Thoracic aorta (tissue), 2 donors: ENCODE measurements at regions not wholly inside any gene's neighbourhood (a gene's known extent, or its start where the extent isn't known, plus 50 kb on each side); places are given as distances from the start of the nearest gene placed in this dataset.

Experiments
- ATAC-seq: fragments of 150-250 bp; one replicate; pipeline ENCODE4 v1.8.0; 2017; ENCODE audit warnings: low read depth; ENCODE audit not compliant: insufficient number of reproducible peaks, low FRiP score
- DNase-seq: peaks from one replicate; pipeline ENCODE4 v3.0.0-alpha.2; 2020; ENCODE audit warnings: low spot score
- H3K27ac ChIP-seq, 2 donors: fragments of 200-600 bp; sonication (generic); 1 replicate in 1 of 2; 2 replicates in 1 of 2; pipeline ENCODE4 v1.5.1; 2016; ENCODE audit warnings: mild to moderate bottlenecking in 2 of 2, moderate library complexity in 2 of 2
- H3K27me3 ChIP-seq: fragments of 200-600 bp; sonication (generic); replicated peaks from 2 replicates; pipeline ENCODE4 v1.6.0; 2016; ENCODE audit warnings: mild to moderate bottlenecking; ENCODE audit not compliant: insufficient read depth
- H3K36me3 ChIP-seq: fragments of 200-600 bp; sonication (generic); one replicate; pipeline ENCODE4 v1.5.1; 2016
- H3K4me1 ChIP-seq, 2 donors: fragments of 200-600 bp; sonication (generic); 1 replicate in 1 of 2; 2 replicates in 1 of 2; pipeline versions ENCODE4 v1.5.1 to v1.6.0; 2016; ENCODE audit warnings: low read depth in 2 of 2, mild to moderate bottlenecking in 1 of 2; ENCODE audit not compliant: control insufficient read depth in 1 of 2
- H3K4me3 ChIP-seq: fragments of 200-600 bp; sonication (generic); 2 replicates; pipeline ENCODE4 v1.5.1; 2016; ENCODE audit warnings: mild to moderate bottlenecking
- H3K9me3 ChIP-seq: fragments of 200-600 bp; sonication (generic); 2 replicates; pipeline ENCODE4 v1.5.1; 2016
- TF ChIP-seq, protein P1 (sequence below): fragments of 200-600 bp; sonication (generic); IDR thresholded peaks from one replicate; pipeline ENCODE4 v1.5.1; 2019; ENCODE audit warnings: antibody characterized with exemption

DNA sequence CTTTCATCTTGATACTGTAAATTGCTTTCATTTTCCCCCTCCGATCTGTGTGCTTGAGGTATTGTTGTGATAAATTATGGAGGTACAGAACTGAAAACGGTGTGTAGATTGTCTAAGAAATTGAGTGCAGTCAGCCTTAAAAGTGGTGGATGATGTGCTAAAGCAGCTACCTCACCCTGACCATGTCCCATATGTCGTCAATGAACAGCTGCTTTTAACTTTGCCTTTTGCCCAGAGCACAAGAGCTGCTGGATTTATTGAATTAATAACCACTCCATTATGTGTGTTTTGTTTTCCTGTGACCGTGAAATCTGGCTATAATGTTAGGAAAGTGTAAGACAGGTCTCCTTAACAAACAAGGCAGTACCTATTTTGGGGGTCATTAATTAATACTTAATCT lies 581.9 kb upstream of the PITX2 start:
- no peaks in the 10 kb centered on the region for H3K27me3 ChIP-seq
- no peak overlapping the region for H3K27ac ChIP-seq
- TF ChIP-seq, protein P1, sequence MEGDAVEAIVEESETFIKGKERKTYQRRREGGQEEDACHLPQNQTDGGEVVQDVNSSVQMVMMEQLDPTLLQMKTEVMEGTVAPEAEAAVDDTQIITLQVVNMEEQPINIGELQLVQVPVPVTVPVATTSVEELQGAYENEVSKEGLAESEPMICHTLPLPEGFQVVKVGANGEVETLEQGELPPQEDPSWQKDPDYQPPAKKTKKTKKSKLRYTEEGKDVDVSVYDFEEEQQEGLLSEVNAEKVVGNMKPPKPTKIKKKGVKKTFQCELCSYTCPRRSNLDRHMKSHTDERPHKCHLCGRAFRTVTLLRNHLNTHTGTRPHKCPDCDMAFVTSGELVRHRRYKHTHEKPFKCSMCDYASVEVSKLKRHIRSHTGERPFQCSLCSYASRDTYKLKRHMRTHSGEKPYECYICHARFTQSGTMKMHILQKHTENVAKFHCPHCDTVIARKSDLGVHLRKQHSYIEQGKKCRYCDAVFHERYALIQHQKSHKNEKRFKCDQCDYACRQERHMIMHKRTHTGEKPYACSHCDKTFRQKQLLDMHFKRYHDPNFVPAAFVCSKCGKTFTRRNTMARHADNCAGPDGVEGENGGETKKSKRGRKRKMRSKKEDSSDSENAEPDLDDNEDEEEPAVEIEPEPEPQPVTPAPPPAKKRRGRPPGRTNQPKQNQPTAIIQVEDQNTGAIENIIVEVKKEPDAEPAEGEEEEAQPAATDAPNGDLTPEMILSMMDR = no peak
- H3K36me3 ChIP-seq = no peaks in the 10 kb centered on the region
- DNase-seq (no peak), ATAC-seq (no peak)
- H3K4me3 ChIP-seq = no peak overlapping the region
- H3K9me3 ChIP-seq = no peaks in the 10 kb centered on the region
- H3K4me1 ChIP-seq = no peaks in the 10 kb centered on the region

DNA sequence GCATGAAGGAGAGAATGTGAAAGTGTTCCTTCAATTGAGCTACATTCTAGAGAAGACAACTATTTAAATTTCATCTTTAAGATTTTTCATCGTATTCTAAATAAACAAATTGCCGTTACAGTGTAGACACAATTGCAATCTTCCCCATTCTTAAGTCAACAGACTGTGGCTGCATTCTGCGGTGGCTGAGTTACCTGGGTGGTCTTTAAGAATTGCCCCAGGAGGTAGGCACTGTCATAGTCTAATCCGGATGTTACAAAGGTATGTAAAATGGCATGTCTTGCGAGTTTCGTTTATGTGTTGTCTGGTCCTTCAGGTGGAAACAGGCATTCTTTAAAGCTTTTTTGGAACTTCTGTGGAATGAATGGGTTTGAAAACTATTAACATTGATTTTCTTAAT lies 586.1 kb upstream of the PITX2 start:
- no peak for ATAC-seq
- H3K27ac ChIP-seq = no peak overlapping the region
- no peak for DNase-seq
- H3K27me3 ChIP-seq = no peaks in the 10 kb centered on the region
- TF ChIP-seq, protein P1 = no peak
- no peaks in the 10 kb centered on the region for H3K36me3 ChIP-seq
- H3K4me3 ChIP-seq = no peak overlapping the region
- no peaks in the 10 kb centered on the region for H3K4me1 ChIP-seq
- H3K9me3 ChIP-seq = no peaks in the 10 kb centered on the region

DNA sequence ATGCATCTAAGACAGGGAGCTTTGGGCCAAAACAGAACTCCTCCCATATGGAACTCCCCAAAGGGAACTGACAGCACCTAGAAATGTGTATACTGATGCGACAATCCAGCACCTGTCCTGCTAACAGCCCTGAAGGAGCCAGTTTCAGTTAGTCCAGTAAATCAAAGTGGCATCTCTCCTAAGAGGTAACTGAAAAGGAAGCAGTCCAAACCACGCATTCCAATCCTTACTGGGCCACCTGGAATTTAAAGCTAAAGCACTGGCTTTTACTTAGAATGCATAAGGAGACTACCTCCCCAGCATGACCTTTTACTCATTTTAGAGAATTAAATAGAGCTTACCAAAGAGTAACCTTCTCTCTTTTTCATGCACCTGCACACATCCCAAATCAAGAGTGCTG lies 586.8 kb upstream of the PITX2 start:
- Histone ChIP-seq H3K36me3 (no peaks in the 10 kb centered on the region), H3K27ac (no peak overlapping the region), H3K27me3 (no peaks in the 10 kb centered on the region), H3K4me1 (no peaks in the 10 kb centered on the region), H3K9me3 (no peaks in the 10 kb centered on the region), H3K4me3 (no peak overlapping the region)
- TF ChIP-seq, protein P1 = no peak
- no peak for DNase-seq
- ATAC-seq = no peak

DNA sequence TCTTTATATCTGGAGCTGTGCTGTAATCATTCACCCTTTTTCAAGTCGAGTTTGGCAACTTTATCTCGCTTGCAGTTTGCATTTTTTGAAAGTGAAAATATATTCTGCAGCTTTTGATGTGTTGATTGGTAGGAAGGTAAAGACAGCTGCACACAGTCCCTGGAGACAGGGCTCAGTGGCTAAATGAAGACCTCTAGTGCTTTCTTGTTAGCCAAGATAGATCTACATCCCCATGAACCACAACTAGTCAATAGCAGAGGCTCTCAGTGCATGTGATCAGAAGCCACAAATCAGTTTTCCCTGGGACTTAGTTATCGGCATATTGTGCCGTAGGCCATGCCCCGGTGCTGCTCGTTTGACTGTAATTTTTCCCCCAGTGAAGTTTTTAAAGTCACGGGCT lies 587.7 kb upstream of the PITX2 start:
- TF ChIP-seq, protein P1 = no peak
- Histone ChIP-seq H3K4me1 (no peaks in the 10 kb centered on the region), H3K9me3 (no peaks in the 10 kb centered on the region), H3K36me3 (no peaks in the 10 kb centered on the region), H3K27me3 (no peaks in the 10 kb centered on the region), H3K27ac (no peak overlapping the region), H3K4me3 (no peak overlapping the region)
- DNase-seq = no peak
- no peak for ATAC-seq

DNA sequence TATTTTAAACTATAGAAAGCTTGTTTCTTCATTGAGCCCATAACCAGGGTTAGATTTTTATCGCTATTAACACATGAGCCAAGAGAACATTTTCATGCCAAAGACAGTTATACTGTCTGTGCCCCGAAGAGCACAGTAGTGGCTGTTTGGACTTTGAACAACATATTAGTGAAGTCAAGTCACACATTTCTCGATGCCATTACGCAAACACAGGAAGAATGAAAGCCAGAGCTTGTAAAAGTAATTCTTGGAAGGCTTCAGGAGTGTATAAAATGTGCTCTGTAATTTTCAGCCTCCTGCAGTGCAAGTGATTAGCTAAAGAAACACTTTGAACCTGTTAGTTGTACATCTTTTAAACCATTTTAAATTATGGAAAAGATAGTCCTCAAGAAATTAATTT lies 590.7 kb upstream of the PITX2 start:
- TF ChIP-seq, protein P1 = no peak
- H3K4me3 ChIP-seq = no peak overlapping the region
- no peaks in the 10 kb centered on the region for H3K9me3 ChIP-seq
- no peaks in the 10 kb centered on the region for H3K4me1 ChIP-seq
- ATAC-seq (no peak), DNase-seq (no peak)
- H3K36me3 ChIP-seq = no peaks in the 10 kb centered on the region
- no peak overlapping the region for H3K27ac ChIP-seq
- no peaks in the 10 kb centered on the region for H3K27me3 ChIP-seq
